ENCODE measurements at regions not wholly inside any gene's neighbourhood (a gene's known extent, or its start where the extent isn't known, plus 50 kb on each side); places are given as distances from the start of the nearest gene placed in this dataset.
A peak's percentile ranks its signal among the peaks of the same experiment; 100 is the strongest.
"Not testable (repeated sequence)": the region's sequence is repeated elsewhere in the genome, so short reads cannot be mapped to it uniquely, and the experiment has no call there.

DNA sequence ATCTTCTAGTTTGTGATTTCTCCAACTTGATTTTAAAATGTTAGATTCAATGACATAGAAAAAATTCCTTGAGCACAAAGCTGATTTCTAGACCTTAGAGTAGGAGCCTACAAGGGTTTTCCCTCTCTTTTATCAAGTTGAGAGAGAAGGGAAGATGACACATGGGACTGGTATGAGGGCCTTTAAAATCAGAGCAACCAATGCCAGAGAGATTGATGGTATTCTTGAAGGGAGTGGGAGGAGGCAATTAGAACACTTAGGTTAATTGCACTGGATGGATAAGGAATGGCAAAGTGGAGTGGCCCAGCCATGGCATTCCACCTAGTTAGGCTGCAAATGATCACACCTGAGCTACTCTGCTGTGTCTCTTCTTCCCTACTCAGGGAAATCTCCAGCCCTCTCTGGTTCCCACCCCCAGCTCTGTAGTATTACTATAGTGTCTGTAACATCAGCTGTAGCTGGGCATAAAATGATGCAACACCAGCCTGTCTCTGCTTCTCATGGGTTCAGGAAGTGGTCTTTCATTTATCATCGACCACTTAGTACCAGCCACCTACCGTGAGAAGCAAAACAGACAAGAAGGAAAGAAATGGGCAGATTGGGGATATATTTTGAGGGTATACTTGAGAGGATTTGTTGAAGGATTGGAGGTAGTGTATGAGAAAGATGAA lies 333.6 kb downstream of the DLEU7 start:
- DNase-seq (no peak), ATAC-seq (no peak)
- H3K36me3 Mint-ChIP-seq (ENCODE audit: low read depth): no peaks in the 10 kb centered on the region
- POLR2A ChIA-PET: no interaction called here
- intact Hi-C loops (cut with micrococcal nuclease): no loop called here
- no peak overlapping the region for H3K4me3 Mint-ChIP-seq
- no peak for TF ChIP-seq CTCF (IDR thresholded peaks at IDR 0.05)
- H3K9me3 Mint-ChIP-seq: no peaks in the 10 kb centered on the region
- CTCF ChIA-PET: interaction anchor here (1.5 kb wide), 1 partner anchor 402 kb away, joined by 3 read pairs; no protein-coding TSS in a partner anchor
- H3K27ac Mint-ChIP-seq: no peak overlapping the region
- no peaks in the 10 kb centered on the region for H3K4me1 Mint-ChIP-seq (ENCODE audit: low read depth)
- no peaks in the 10 kb centered on the region for H3K27me3 Mint-ChIP-seq

GRCh38 chr13:50510885-50511545 lies 332.5 kb downstream of the DLEU7 start:
- H3K4me3 Mint-ChIP-seq; H3K9me3 Mint-ChIP-seq; H3K27ac Mint-ChIP-seq; H3K4me1 Mint-ChIP-seq (ENCODE audit: low read depth); H3K36me3 Mint-ChIP-seq (ENCODE audit: low read depth); DNase-seq; POLR2A ChIA-PET; H3K27me3 Mint-ChIP-seq; ATAC-seq; CTCF ChIA-PET; intact Hi-C loops (cut with micrococcal nuclease): not testable (repeated sequence)

DNA sequence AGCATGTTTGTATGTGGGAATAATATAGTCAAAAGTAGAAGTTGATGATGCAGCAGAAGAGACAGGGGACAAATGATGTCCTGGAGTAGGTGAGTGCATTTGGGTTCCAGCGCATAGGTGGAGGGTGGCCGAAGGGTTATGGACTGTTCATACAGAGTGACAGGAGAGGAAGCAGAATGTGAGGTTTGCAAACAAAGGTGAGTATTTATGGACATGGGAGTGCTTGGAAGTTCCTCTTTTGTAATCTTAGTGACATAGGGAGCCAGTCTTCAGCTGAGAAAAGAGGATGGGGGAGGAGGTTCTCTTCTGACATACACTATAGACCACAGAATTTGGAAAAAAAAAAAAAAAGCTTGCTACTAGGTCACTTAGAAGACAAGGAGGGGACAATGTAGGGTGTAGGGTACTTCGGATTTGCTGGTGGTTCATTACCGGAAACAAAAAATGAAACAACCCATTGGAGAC lies 331.6 kb downstream of the DLEU7 start:
- no peak overlapping the region for H3K27ac Mint-ChIP-seq
- TF ChIP-seq CTCF (IDR thresholded peaks at IDR 0.05): no peak
- no peaks in the 10 kb centered on the region for H3K4me1 Mint-ChIP-seq (ENCODE audit: low read depth)
- H3K9me3 Mint-ChIP-seq: no peaks in the 10 kb centered on the region
- CTCF ChIA-PET: interaction anchor here (0.8 kb wide), 1 partner anchor 68 kb away, joined by 3 read pairs; no protein-coding TSS in a partner anchor
- intact Hi-C loops (cut with micrococcal nuclease): no loop called here
- no peak overlapping the region for H3K4me3 Mint-ChIP-seq
- H3K27me3 Mint-ChIP-seq: no peaks in the 10 kb centered on the region
- no peaks in the 10 kb centered on the region for H3K36me3 Mint-ChIP-seq (ENCODE audit: low read depth)
- DNase-seq (no peak), ATAC-seq (peak; percentile 66)
- POLR2A ChIA-PET: interaction anchor here (0.7 to 1.1 kb wide), 2 partner anchors 20 to 83 kb away, joined by 3 to 4 read pairs; no protein-coding TSS in a partner anchor

DNA sequence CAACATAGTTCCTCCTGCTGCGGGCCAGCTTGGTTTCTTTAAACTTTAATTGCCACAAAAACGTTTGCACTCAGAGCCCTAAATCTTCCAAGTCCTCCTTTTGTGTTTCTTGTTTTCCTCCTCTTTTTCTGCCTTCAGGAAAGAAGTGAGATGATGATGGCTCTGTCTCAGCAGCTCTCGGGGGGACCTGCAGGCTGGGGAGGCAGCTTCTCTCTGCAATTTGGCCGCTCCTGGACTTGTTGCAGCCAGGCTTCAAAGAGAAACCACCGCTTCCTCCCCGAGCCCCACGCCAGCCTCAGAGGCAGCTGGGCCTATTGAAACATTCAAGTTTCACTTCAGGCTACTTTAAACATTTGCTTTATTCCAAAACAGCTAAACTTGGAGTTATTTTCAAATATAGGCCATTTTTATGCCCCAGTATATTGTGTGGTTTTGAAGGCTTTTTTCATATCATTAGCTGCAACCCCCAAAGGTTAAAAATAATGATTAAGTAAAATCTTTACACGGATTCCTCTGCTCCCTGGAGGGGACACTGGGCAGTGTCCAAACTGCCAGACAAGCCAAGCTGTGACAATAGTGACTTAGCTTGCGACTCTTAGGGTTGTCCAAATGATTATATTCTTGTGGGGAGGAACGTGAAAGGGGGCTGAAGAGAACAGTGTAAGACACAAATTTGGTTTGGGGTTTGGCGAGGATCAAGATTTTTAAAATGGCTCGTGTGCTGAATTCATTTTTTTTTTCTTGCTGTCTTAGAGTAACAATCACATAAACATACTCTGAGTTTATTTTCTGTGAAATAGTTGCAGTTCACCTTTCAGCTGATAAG lies 330.8 kb downstream of the DLEU7 start:
- ChIA-PET CTCF (interaction anchor here (0.8 to 1.4 kb wide), 3 partner anchors 67 to 536 kb away, joined by 3 read pairs; no protein-coding TSS in a partner anchor), POLR2A (interaction anchor here (0.6 to 1.1 kb wide), 4 partner anchors 21 to 430 kb away, joined by 3 to 4 read pairs (median 4); no protein-coding TSS in a partner anchor)
- Mint-ChIP-seq H3K27ac (no peak overlapping the region), H3K4me3 (no peak overlapping the region), H3K27me3 (no peaks in the 10 kb centered on the region), H3K36me3 (ENCODE audit: low read depth) (no peaks in the 10 kb centered on the region), H3K9me3 (no peaks in the 10 kb centered on the region), H3K4me1 (ENCODE audit: low read depth) (no peaks in the 10 kb centered on the region)
- TF ChIP-seq CTCF (IDR thresholded peaks at IDR 0.05): no peak
- ATAC-seq: peak; percentile 79
- DNase-seq: peak; percentile 67
- intact Hi-C loops (cut with micrococcal nuclease): no loop called here

DNA sequence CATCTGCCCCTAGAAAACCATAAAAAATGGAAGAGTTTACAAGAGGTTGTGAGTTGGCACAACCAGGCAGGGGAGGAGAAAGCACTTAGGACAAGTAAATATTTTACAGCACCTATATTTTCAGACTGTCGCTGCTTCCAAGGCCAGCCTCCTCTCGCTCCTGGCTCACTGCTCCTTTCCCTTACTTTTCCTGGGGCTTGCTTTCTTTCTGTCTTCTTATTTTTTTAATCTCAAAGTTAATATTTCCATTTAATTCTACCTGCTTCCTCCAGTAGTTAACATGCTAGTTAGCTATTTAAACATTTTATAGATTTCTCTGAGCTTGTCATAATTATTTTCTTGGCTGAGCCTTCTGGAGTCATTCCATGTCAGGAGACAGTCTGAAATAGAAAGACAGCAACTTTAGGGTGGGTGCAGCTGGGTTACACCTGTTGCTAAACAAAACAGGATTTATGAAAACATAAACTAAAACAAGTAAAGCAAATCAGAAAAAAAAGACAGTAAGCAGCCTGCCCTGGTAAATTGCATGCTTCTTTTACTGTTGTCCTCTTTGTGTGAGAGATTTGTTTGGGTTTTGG lies 330.1 kb downstream of the DLEU7 start:
- ChIA-PET POLR2A (interaction anchor here (0.6 to 0.8 kb wide), 2 partner anchors 82 to 431 kb away, joined by 3 to 4 read pairs; no protein-coding TSS in a partner anchor), CTCF (interaction anchor here (0.8 to 1.4 kb wide), 2 partner anchors 515 to 537 kb away, joined by 3 read pairs; no protein-coding TSS in a partner anchor)
- intact Hi-C loops (cut with micrococcal nuclease): no loop called here
- H3K27me3 Mint-ChIP-seq: no peaks in the 10 kb centered on the region
- H3K9me3 Mint-ChIP-seq: no peaks in the 10 kb centered on the region
- no peaks in the 10 kb centered on the region for H3K4me1 Mint-ChIP-seq (ENCODE audit: low read depth)
- ATAC-seq (no peak), DNase-seq (no peak)
- no peak overlapping the region for H3K27ac Mint-ChIP-seq
- H3K4me3 Mint-ChIP-seq: no peak overlapping the region
- no peak for TF ChIP-seq CTCF (IDR thresholded peaks at IDR 0.05)
- no peaks in the 10 kb centered on the region for H3K36me3 Mint-ChIP-seq (ENCODE audit: low read depth)
